B cell (primary cell): ENCODE measurements at regions not wholly inside any gene's neighbourhood (a gene's known extent, or its start where the extent isn't known, plus 50 kb on each side); places are given as distances from the start of the nearest gene placed in this dataset.

Source experiments
- ATAC-seq: fragments of 200-7000 bp; cut with Tn5 transposase; one replicate; pipeline ENCODE4 v1.10.0; 2021; ENCODE audit warnings: low read depth, mild to moderate bottlenecking, moderate number of reproducible peaks, moderate library complexity
- CTCF ChIA-PET: fragments of 350-600 bp; sonication (Branson Sonifier 250); formaldehyde crosslinking; loops from one replicate; lab custom pipeline; 2021; ENCODE audit warnings: antibody characterized with exemption, inconsistent platforms; lab: Charles Lee
- POLR2A ChIA-PET: fragments of 350-600 bp; sonication (Branson Sonifier 250); formaldehyde crosslinking; loops from one replicate; lab custom pipeline; 2021; ENCODE audit warnings: antibody characterized with exemption; lab: Charles Lee
- DNase-seq: peaks from one replicate; pipeline ENCODE4 v3.0.0; 2013
- H2AFZ ChIP-seq: 2 replicates; pipeline ENCODE4 v1.6.1; 2012; ENCODE audit warnings: mild to moderate bottlenecking, low read depth, low read length; ENCODE audit not compliant: insufficient read depth, poor library complexity, severe bottlenecking
- H3K27ac ChIP-seq, 2 donors: 1 replicate in 1 of 2; 2 replicates in 1 of 2; pipeline ENCODE4 v1.5.1; 2012 to 2013; ENCODE audit warnings: low read length in 2 of 2, mild to moderate bottlenecking in 2 of 2, moderate library complexity in 1 of 2
- H3K27me3 ChIP-seq, 4 experiments: fragments of 200-600 bp in 1 of 4; sonication (generic) in 1 of 4; replicated peaks in 1 of 4; 1 replicate in 2 of 4; 2 replicates in 2 of 4; pipeline versions ENCODE4 v1.6.1 to v1.7.0; 2013 to 2016; ENCODE audit warnings: low read length in 3 of 4, mild to moderate bottlenecking in 2 of 4, mixed read lengths in 1 of 4, moderate library complexity in 1 of 4; ENCODE audit not compliant: insufficient read depth in 4 of 4, control insufficient read depth in 3 of 4; ENCODE audit errors: control extremely low read depth in 1 of 4
- H3K36me3 ChIP-seq, 2 experiments: replicated peaks in 1 of 2; 1 replicate in 1 of 2; 2 replicates in 1 of 2; pipeline versions ENCODE4 v1.6.1 to v1.7.1; 2013; ENCODE audit warnings: low read length in 1 of 2; ENCODE audit not compliant: insufficient read depth in 2 of 2, control insufficient read depth in 1 of 2; ENCODE audit errors: control extremely low read depth in 1 of 2, extremely low read depth in 1 of 2
- H3K4me1 ChIP-seq, 2 donors: fragments of 200-600 bp in 1 of 2; sonication (generic) in 1 of 2; 1 replicate in 1 of 2; 2 replicates in 1 of 2; pipeline versions ENCODE4 v1.5.1 to v1.6.1; 2013 to 2017; ENCODE audit warnings: low read length in 2 of 2; ENCODE audit not compliant: control insufficient read depth in 2 of 2, insufficient read depth in 2 of 2
- H3K4me2 ChIP-seq: replicated peaks from 2 replicates; pipeline ENCODE3; 2012; ENCODE audit warnings: mild to moderate bottlenecking, low read depth, low read length; ENCODE audit not compliant: poor library complexity, severe bottlenecking
- H3K4me3 ChIP-seq, 5 experiments: fragments of 200-600 bp in 1 of 5; sonication (generic) in 1 of 5; 1 replicate in 3 of 5; 2 replicates in 2 of 5; pipeline versions ENCODE4 v1.5.1 to v1.7.0; 2011 to 2016; ENCODE audit warnings: low read length in 4 of 5, mild to moderate bottlenecking in 4 of 5, low read depth in 2 of 5, control low read depth in 1 of 5, moderate library complexity in 1 of 5; ENCODE audit not compliant: insufficient read depth in 1 of 5; ENCODE audit errors: control extremely low read depth in 1 of 5, extremely low read depth in 1 of 5
- H3K79me2 ChIP-seq: fragments of 200-600 bp; sonication (generic); one replicate; pipeline ENCODE4 v1.6.0; 2016; ENCODE audit warnings: low read length; ENCODE audit not compliant: control insufficient read depth, insufficient read depth
- H3K9ac ChIP-seq: fragments of 200-600 bp; sonication (generic); 2 replicates; pipeline ENCODE4 v1.6.1; 2017; ENCODE audit warnings: mild to moderate bottlenecking, low read length, moderate library complexity
- H3K9me3 ChIP-seq, 3 donors: one replicate each; pipeline versions ENCODE4 v1.6.1 to v1.7.1; 2013; ENCODE audit warnings: low read length in 2 of 3; ENCODE audit not compliant: control insufficient read depth in 2 of 3, insufficient read depth in 1 of 3; ENCODE audit errors: control extremely low read depth in 1 of 3
- H4K20me1 ChIP-seq: 2 replicates; pipeline ENCODE4 v1.6.0; 2012; ENCODE audit warnings: mild to moderate bottlenecking, low read length; ENCODE audit not compliant: insufficient read depth, control insufficient read depth, poor library complexity, severe bottlenecking
- H3K27ac Mint-ChIP-seq: one replicate; pipeline ENCODE4 v1.8.0; 2021; ENCODE audit warnings: mixed read lengths
- H3K27me3 Mint-ChIP-seq: one replicate; pipeline ENCODE4 v1.8.0; 2021; ENCODE audit warnings: mixed read lengths
- H3K4me1 Mint-ChIP-seq: one replicate; pipeline ENCODE4 v1.8.0; 2021; ENCODE audit warnings: mixed read lengths
- H3K4me3 Mint-ChIP-seq: one replicate; pipeline ENCODE4 v1.8.0; 2021; ENCODE audit warnings: mixed read lengths
- H3K9me3 Mint-ChIP-seq: one replicate; pipeline ENCODE4 v1.8.0; 2022; ENCODE audit warnings: mixed read lengths; ENCODE audit not compliant: insufficient read depth
- EZH2 ChIP-seq: IDR thresholded peaks from 2 replicates; pipeline ENCODE4 v1.6.1; 2012; ENCODE audit warnings: borderline replicate concordance, low read depth, mild to moderate bottlenecking, moderate library complexity, low read length; ENCODE audit not compliant: insufficient read depth, poor library complexity, severe bottlenecking
- WGBS: methylation state at CpG from one replicate; pipeline ENCODE4 v1.1.5; 2013; ENCODE audit warnings: missing lambda C conversion rate; ENCODE audit not compliant: insufficient coverage; 5-methylcytosine and 5-hydroxymethylcytosine counted together
- intact Hi-C: fragments of 100-400 bp; cut with micrococcal nuclease; formaldehyde crosslinking; loops from one replicate; pipeline ENCODE4 v1.10.0; 2022
- TF ChIP-seq, protein P1 (sequence below): fragments of 200-600 bp; IDR thresholded peaks from one replicate; pipeline ENCODE4 v1.8.0; 2022; ENCODE audit warnings: antibody characterized with exemption, mild to moderate bottlenecking

DNA sequence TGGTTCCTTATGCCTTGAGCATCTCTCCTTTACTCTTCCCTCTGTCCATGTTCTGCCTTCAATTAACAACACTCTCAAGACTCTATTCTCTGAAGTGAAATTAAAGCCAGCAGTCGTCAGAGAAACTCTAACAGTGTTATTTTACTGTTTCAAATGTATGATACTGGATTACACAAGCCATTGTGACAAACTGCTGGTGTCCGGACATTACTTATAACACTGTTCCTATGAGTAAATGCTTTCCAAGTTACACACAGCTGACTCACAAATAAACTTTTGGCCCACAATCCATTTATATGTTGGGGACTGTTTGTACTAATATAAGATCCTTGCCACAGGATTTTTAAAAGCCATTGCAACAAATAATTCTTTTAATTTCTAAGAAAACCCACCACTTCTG is 63.2 kb upstream of the GHR start:
- H3K4me2 ChIP-seq = no peak overlapping the region
- no peaks in the 10 kb centered on the region for H3K79me2 ChIP-seq
- H3K9me3 ChIP-seq = no peaks in the 10 kb centered on the region
- Mint-ChIP-seq H3K27ac (no peak overlapping the region), H3K27me3 (no peaks in the 10 kb centered on the region), H3K4me3 (no peak overlapping the region), H3K9me3 (peaks cover 4% of the 10 kb centered on the region), H3K4me1 (no peaks in the 10 kb centered on the region)
- H3K36me3 ChIP-seq = no peaks in the 10 kb centered on the region
- no peak overlapping the region for H3K27ac ChIP-seq
- no peak overlapping the region for H3K4me3 ChIP-seq
- no peaks in the 10 kb centered on the region for H3K27me3 ChIP-seq
- H3K4me1 ChIP-seq = no peaks in the 10 kb centered on the region
- TF ChIP-seq, protein P1, sequence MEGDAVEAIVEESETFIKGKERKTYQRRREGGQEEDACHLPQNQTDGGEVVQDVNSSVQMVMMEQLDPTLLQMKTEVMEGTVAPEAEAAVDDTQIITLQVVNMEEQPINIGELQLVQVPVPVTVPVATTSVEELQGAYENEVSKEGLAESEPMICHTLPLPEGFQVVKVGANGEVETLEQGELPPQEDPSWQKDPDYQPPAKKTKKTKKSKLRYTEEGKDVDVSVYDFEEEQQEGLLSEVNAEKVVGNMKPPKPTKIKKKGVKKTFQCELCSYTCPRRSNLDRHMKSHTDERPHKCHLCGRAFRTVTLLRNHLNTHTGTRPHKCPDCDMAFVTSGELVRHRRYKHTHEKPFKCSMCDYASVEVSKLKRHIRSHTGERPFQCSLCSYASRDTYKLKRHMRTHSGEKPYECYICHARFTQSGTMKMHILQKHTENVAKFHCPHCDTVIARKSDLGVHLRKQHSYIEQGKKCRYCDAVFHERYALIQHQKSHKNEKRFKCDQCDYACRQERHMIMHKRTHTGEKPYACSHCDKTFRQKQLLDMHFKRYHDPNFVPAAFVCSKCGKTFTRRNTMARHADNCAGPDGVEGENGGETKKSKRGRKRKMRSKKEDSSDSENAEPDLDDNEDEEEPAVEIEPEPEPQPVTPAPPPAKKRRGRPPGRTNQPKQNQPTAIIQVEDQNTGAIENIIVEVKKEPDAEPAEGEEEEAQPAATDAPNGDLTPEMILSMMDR = no peak
- TF ChIP-seq EZH2 = no peak
- POLR2A ChIA-PET = no interaction called here
- DNase-seq (no peak), ATAC-seq (no peak)
- H4K20me1 ChIP-seq = no peaks in the 10 kb centered on the region
- H2AFZ ChIP-seq = no peak overlapping the region
- WGBS = no CpG with 5 or more reads among the region's 2 CpGs
- H3K9ac ChIP-seq = no peak overlapping the region
- CTCF ChIA-PET = interaction anchor here (0.7 kb wide), 1 partner anchor 17 kb away, joined by 3 read pairs; no protein-coding TSS in a partner anchor
- intact Hi-C loops = no loop called here

GRCh38 chr5:42360616-42361314 is 62.5 kb upstream of the GHR start:
- WGBS = 60% methylated on average over 1 of the region's 3 CpGs
- no peak for DNase-seq
- Histone ChIP-seq H2AFZ (no peak overlapping the region), H3K79me2 (no peaks in the 10 kb centered on the region), H3K36me3 (no peaks in the 10 kb centered on the region), H3K9me3 (no peaks in the 10 kb centered on the region), H3K4me2 (no peak overlapping the region), H3K9ac (no peak overlapping the region), H3K4me3 (no peak overlapping the region), H3K4me1 (no peaks in the 10 kb centered on the region), H3K27me3 (no peaks in the 10 kb centered on the region), H4K20me1 (no peaks in the 10 kb centered on the region), H3K27ac (no peak overlapping the region)
- Mint-ChIP-seq H3K27ac (no peak overlapping the region), H3K27me3 (no peaks in the 10 kb centered on the region), H3K9me3 (peaks cover 4% of the 10 kb centered on the region), H3K4me3 (no peak overlapping the region), H3K4me1 (no peaks in the 10 kb centered on the region)
- no peak for TF ChIP-seq EZH2
- TF ChIP-seq, protein P1 = no peak
- ChIA-PET POLR2A (no interaction called here), CTCF (no interaction called here)
- intact Hi-C loops = no loop called here
- ATAC-seq = no peak
